ENCODE measurements at regions not wholly inside any gene's neighbourhood (a gene's known extent, or its start where the extent isn't known, plus 50 kb on each side); places are given as distances from the start of the nearest gene placed in this dataset.

DNA sequence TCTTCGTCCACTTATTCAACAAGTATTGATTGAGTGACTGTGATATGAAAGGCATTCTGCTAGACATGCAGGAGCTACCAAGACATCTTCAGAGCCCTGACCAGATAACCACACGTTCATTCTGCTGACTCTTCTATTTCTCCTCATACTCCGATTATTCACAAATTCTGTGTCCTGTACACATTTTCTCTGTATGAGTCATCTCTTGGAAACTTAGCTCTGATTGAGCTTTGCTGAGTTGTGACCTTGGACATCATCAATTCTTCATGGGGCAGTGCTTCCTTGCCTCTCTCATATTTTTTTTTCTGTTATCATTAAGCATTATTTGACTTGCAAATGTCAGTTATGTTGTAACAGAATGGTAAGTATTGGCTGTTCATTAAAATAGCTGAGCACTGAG is 351.6 kb upstream of the CNR1 start:
- TF ChIP-seq, protein P1, sequence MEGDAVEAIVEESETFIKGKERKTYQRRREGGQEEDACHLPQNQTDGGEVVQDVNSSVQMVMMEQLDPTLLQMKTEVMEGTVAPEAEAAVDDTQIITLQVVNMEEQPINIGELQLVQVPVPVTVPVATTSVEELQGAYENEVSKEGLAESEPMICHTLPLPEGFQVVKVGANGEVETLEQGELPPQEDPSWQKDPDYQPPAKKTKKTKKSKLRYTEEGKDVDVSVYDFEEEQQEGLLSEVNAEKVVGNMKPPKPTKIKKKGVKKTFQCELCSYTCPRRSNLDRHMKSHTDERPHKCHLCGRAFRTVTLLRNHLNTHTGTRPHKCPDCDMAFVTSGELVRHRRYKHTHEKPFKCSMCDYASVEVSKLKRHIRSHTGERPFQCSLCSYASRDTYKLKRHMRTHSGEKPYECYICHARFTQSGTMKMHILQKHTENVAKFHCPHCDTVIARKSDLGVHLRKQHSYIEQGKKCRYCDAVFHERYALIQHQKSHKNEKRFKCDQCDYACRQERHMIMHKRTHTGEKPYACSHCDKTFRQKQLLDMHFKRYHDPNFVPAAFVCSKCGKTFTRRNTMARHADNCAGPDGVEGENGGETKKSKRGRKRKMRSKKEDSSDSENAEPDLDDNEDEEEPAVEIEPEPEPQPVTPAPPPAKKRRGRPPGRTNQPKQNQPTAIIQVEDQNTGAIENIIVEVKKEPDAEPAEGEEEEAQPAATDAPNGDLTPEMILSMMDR (IDR thresholded peaks at IDR 0.05; ENCODE audit: insufficient read depth, low read length, poor library complexity, severe bottlenecking): no peak
- no peak for TF ChIP-seq EZH2phosphoT487 (conservative IDR thresholded peaks at IDR 0.05; ENCODE audit: low read length)
